ENCODE measurements at regions not wholly inside any gene's neighbourhood (a gene's known extent, or its start where the extent isn't known, plus 50 kb on each side); places are given as distances from the start of the nearest gene placed in this dataset.

DNA sequence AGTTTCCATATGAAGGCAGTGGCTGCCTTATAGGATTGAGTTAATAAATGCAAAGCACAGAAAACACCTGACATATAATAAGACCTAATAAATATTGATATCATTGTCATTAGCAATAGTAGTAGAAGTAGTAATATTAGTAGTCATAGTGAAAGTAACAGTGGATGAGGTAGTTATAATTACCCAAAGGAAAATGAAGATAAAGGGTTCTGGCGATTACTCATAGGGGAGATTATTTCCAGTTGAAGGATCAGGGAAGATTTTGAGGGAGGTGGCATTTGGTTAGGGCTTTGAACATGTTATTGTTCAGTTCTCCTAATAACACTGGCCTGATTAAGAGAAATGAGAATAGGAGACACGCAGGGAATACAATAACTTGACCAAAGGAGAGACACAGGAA, 131.9 kb upstream of the GPRIN3 start:
- no peak overlapping the region for H3K27ac ChIP-seq (ENCODE audit: low read depth, low read length)
- H3K36me3 Mint-ChIP-seq, result peaks cover 0 to 3% (median 0%) of the 10 kb centered on the region in 5 donors
- H3K9me3 Mint-ChIP-seq, result peaks cover 0 to 4% (median 2%) of the 10 kb centered on the region in 11 donors
- no peaks in the 10 kb centered on the region for H3K9me3 ChIP-seq (ENCODE audit: control insufficient read depth in 2 of 3, low read length in 3 of 3)
- CTCF ChIA-PET, result interaction anchor here (1.5 to 2.3 kb wide), 2 partner anchors 213 to 463 kb away, joined by 4 to 17 read pairs; no protein-coding TSS in a partner anchor
- no peak overlapping the region for H3K4me3 ChIP-seq (ENCODE audit: low read length)
- intact Hi-C loops (cut with micrococcal nuclease), result loop anchor here (2.0 to 5.0 kb wide), 3 partner anchors 88 to 622 kb away; no protein-coding TSS in a partner anchor
- H3K36me3 ChIP-seq (ENCODE audit: control insufficient read depth in 2 of 3, insufficient read depth in 3 of 3, low read length in 3 of 3), result no peaks in the 10 kb centered on the region
- H3K27me3 Mint-ChIP-seq, result no peaks in the 10 kb centered on the region
- H3K4me1 Mint-ChIP-seq, result peaks cover 7 to 10% (median 8%) of the 10 kb centered on the region in 7 donors
- ATAC-seq (no peak), DNase-seq (no peak)
- POLR2A ChIA-PET, result no interaction called here
- H3K4me1 ChIP-seq (ENCODE audit: control insufficient read depth in 2 of 2, insufficient read depth in 2 of 2, low read length in 2 of 2), result no peaks in the 10 kb centered on the region
- H3K27me3 ChIP-seq (ENCODE audit: control insufficient read depth in 2 of 2, insufficient read depth in 2 of 2, low read length in 2 of 2), result no peaks in the 10 kb centered on the region
- no peak overlapping the region for H3K27ac Mint-ChIP-seq
- no peak overlapping the region for H3K4me3 Mint-ChIP-seq

DNA sequence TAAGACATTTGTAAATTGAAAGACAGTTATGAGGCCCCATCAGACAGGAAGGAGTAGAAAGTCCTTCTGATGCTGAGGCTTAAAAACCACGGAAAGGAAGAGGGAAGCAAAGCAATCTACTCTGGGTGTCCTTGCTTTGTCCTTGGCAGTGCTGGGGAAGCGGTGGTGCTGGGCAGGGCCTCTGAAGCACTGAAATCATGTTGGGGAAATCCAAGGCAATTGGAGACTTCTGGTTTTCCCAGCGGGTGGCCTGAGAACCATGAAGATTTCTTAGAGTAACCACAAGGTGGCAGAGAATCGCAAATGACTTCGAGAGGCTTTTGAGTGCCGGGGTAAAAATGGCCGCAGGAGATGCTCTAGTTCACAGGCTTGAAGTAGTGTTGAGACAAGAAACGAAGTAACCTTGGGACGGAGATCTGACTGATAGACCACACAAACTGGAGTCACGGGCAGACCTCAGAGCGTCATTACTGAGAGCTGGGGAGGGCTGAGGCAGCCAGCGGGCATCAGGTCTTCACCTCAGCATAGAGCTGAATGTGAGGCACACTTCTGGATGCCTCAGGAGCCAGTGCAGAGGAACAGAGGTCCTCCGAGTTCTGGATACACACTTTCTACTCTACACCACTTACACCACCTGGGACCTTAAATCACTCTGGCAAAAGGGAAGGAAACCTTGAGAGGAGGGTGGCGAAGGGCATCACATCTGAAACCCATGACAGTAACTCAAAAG, 130.7 kb upstream of the GPRIN3 start:
- Histone ChIP-seq H3K4me3 (ENCODE audit: low read length) (no peak overlapping the region), H3K27ac (ENCODE audit: low read depth, low read length) (no peak overlapping the region), H3K9me3 (ENCODE audit: control insufficient read depth in 2 of 3, low read length in 3 of 3) (no peaks in the 10 kb centered on the region), H3K36me3 (ENCODE audit: control insufficient read depth in 2 of 3, insufficient read depth in 3 of 3, low read length in 3 of 3) (no peaks in the 10 kb centered on the region), H3K4me1 (ENCODE audit: control insufficient read depth in 2 of 2, insufficient read depth in 2 of 2, low read length in 2 of 2) (no peaks in the 10 kb centered on the region), H3K27me3 (ENCODE audit: control insufficient read depth in 2 of 2, insufficient read depth in 2 of 2, low read length in 2 of 2) (no peaks in the 10 kb centered on the region)
- Mint-ChIP-seq H3K4me3 (peak overlapping the region in 9 of 10 donors; percentile 28 to 63 (median 38)), H3K27me3 (no peaks in the 10 kb centered on the region), H3K36me3 (no peaks in the 10 kb centered on the region), H3K9me3 (no peaks in the 10 kb centered on the region), H3K27ac (peak overlapping the region in 5 of 9 donors; percentile 2 to 52 (median 8)), H3K4me1 (peaks cover 8 to 20% (median 13%) of the 10 kb centered on the region in 7 donors)
- ATAC-seq (peak; percentile 85), DNase-seq (peak; percentile 14 to 48 (median 39))
- ChIA-PET CTCF (interaction anchor here (0.5 to 2.3 kb wide), 5 partner anchors 31 to 465 kb away, joined by 3 to 17 read pairs (median 3); no protein-coding TSS in a partner anchor), POLR2A (no interaction called here)
- intact Hi-C loops (cut with micrococcal nuclease), result loop anchor here (1.0 to 5.0 kb wide), 6 partner anchors 89 to 621 kb away; no protein-coding TSS in a partner anchor

DNA sequence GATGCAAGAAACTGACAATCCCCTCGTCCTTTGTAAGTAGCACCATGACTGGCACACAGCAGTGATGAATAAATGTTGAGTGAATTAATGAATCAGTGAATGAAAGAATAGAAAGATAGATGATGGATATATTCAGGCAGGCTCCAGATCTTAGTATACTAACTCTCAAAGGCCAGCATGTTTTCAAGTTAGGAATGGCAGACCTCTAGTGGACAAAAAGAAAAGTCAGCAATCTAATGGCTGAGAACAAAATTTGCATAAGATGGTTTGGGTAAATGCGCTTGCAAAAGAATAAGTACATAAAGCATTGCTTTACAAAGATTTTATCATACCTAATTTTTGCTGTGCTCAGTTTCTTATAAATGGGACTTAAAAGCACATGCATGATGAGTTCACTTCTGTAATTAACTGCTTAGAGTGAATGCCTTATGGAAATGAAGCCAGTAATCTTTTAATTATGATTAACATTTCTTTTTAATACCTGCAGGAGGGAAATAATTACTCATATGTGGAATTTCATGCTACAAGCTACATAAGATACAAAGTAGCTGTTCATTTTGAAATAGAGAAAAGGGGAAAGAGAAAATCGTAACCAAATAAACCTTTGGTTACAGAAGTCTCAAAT, 126.9 kb upstream of the GPRIN3 start:
- Histone ChIP-seq H3K4me1 (ENCODE audit: control insufficient read depth in 2 of 2, insufficient read depth in 2 of 2, low read length in 2 of 2) (no peaks in the 10 kb centered on the region), H3K27ac (ENCODE audit: low read depth, low read length) (no peak overlapping the region), H3K27me3 (ENCODE audit: control insufficient read depth in 2 of 2, insufficient read depth in 2 of 2, low read length in 2 of 2) (no peaks in the 10 kb centered on the region), H3K9me3 (ENCODE audit: control insufficient read depth in 2 of 3, low read length in 3 of 3) (no peaks in the 10 kb centered on the region), H3K4me3 (ENCODE audit: low read length) (no peak overlapping the region), H3K36me3 (ENCODE audit: control insufficient read depth in 2 of 3, insufficient read depth in 3 of 3, low read length in 3 of 3) (no peaks in the 10 kb centered on the region)
- H3K9me3 Mint-ChIP-seq, result no peaks in the 10 kb centered on the region
- ChIA-PET CTCF (interaction anchor here (0.8 to 4.4 kb wide), 7 partner anchors 9 to 276 kb away, joined by 3 to 70 read pairs (median 4); no protein-coding TSS in a partner anchor), POLR2A (no interaction called here)
- peak in 6 of 9 donors; percentile 28 to 61 (median 45) for DNase-seq
- peaks cover 8 to 23% (median 13%) of the 10 kb centered on the region in 7 donors for H3K4me1 Mint-ChIP-seq
- peak overlapping the region in 1 of 9 donors; percentile 14 for H3K27ac Mint-ChIP-seq
- peak; percentile 72 for ATAC-seq
- intact Hi-C loops (cut with micrococcal nuclease), result loop anchor here (1.0 to 5.0 kb wide), 6 partner anchors 127 to 275 kb away; partner anchors contain the start of gene GPRIN3 (in 1 of the 2)
- no peak overlapping the region for H3K4me3 Mint-ChIP-seq
- H3K27me3 Mint-ChIP-seq, result no peaks in the 10 kb centered on the region
- peaks cover 0 to 6% (median 0%) of the 10 kb centered on the region in 5 donors for H3K36me3 Mint-ChIP-seq

DNA sequence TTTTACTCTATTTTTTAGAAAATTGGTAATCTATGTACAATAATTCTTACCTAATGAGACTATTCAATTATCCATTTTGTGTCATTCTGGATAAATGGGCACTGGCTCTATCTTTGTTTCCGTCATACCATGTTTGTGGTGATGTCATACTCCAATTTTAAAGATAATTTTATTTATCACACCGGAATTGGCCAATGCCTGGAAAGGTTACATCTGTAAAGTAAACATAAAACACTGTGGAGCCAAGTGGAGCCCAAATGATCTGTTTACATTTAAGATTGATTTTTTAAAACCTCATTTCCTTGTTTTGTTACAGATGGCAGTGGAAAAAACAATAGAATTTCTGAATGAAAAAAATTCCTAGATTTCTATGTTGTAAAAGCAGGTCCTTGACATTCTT, 120.2 kb upstream of the GPRIN3 start:
- Mint-ChIP-seq H3K36me3 (peaks cover 0 to 6% (median 0%) of the 10 kb centered on the region in 5 donors), H3K4me3 (no peak overlapping the region), H3K27me3 (peaks cover 0 to 3% (median 0%) of the 10 kb centered on the region in 5 donors), H3K27ac (no peak overlapping the region), H3K9me3 (peaks cover 0 to 3% (median 0%) of the 10 kb centered on the region in 11 donors), H3K4me1 (no peaks in the 10 kb centered on the region)
- no peaks in the 10 kb centered on the region for H3K36me3 ChIP-seq (ENCODE audit: control insufficient read depth in 2 of 3, insufficient read depth in 3 of 3, low read length in 3 of 3)
- CTCF ChIA-PET, result no interaction called here
- intact Hi-C loops (cut with micrococcal nuclease), result no loop called here
- no peak for ATAC-seq
- no peak overlapping the region for H3K27ac ChIP-seq (ENCODE audit: low read depth, low read length)
- no peaks in the 10 kb centered on the region for H3K4me1 ChIP-seq (ENCODE audit: control insufficient read depth in 2 of 2, insufficient read depth in 2 of 2, low read length in 2 of 2)
- H3K9me3 ChIP-seq (ENCODE audit: control insufficient read depth in 2 of 3, low read length in 3 of 3), result no peaks in the 10 kb centered on the region
- no peak overlapping the region for H3K4me3 ChIP-seq (ENCODE audit: low read length)
- no peaks in the 10 kb centered on the region for H3K27me3 ChIP-seq (ENCODE audit: control insufficient read depth in 2 of 2, insufficient read depth in 2 of 2, low read length in 2 of 2)
- DNase-seq, result no peak
- POLR2A ChIA-PET, result no interaction called here

DNA sequence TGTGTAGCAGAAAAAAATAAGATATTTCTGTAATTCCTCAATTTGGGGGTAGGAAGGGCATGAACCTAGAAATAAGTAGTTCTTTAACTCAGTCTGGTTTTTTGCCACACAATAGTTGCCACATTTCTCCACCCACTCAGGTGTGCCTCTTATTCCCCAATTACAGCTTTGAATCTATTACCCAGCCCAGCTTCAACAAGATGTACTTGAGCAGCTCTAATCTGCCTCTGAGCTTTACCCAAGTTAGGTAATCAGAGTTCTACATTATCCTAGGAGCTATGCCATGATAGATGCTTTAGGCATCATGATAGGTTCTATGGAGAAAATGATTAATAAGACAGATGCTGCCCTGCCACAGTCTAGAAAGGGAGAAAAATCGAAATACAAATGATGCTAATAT, 117.4 kb upstream of the GPRIN3 start:
- Histone ChIP-seq H3K4me3 (ENCODE audit: low read length) (no peak overlapping the region), H3K27me3 (ENCODE audit: control insufficient read depth in 2 of 2, insufficient read depth in 2 of 2, low read length in 2 of 2) (no peaks in the 10 kb centered on the region), H3K36me3 (ENCODE audit: control insufficient read depth in 2 of 3, insufficient read depth in 3 of 3, low read length in 3 of 3) (no peaks in the 10 kb centered on the region), H3K9me3 (ENCODE audit: control insufficient read depth in 2 of 3, low read length in 3 of 3) (no peaks in the 10 kb centered on the region), H3K4me1 (ENCODE audit: control insufficient read depth in 2 of 2, insufficient read depth in 2 of 2, low read length in 2 of 2) (no peaks in the 10 kb centered on the region), H3K27ac (ENCODE audit: low read depth, low read length) (no peak overlapping the region)
- ATAC-seq (no peak), DNase-seq (no peak)
- Mint-ChIP-seq H3K4me1 (no peaks in the 10 kb centered on the region), H3K27me3 (peaks cover 0 to 3% (median 0%) of the 10 kb centered on the region in 5 donors), H3K9me3 (peaks cover 0 to 3% (median 0%) of the 10 kb centered on the region in 11 donors), H3K27ac (no peak overlapping the region), H3K4me3 (no peak overlapping the region), H3K36me3 (peaks cover 0 to 5% (median 0%) of the 10 kb centered on the region in 5 donors)
- intact Hi-C loops (cut with micrococcal nuclease), result no loop called here
- ChIA-PET CTCF (interaction anchor here (1.7 kb wide), 1 partner anchor 198 kb away, joined by 4 read pairs; no protein-coding TSS in a partner anchor), POLR2A (no interaction called here)

DNA sequence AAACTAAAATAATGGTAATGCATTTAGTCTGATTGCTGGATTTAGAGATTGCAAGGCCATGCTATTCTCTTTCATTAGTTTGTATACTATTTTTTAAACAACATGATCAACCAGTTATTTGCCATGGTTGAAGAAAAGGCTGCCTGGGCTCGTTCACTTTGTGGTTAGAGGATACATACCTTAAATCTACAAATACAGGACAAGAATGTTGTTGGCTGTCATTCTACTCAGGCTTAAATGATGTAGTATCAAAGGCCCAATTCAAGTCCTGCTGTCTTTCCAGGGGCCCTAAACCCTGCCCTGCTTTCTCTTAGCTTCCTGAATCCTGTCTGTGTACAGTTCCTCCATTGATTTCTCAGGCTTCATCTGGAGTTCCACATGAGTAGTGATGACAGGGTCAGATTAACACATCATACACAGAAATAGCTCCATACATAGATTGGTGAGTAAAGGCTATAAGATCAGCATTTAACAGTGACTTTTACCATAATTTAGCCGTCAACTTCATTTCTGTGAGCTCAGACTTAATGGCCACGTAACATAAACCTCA, 114.9 kb upstream of the GPRIN3 start:
- intact Hi-C loops (cut with micrococcal nuclease), result no loop called here
- no peaks in the 10 kb centered on the region for H3K4me1 ChIP-seq (ENCODE audit: control insufficient read depth in 2 of 2, insufficient read depth in 2 of 2, low read length in 2 of 2)

More for the DNA sequence above, 114.9 kb upstream of the GPRIN3 start:
- no peak overlapping the region for H3K27ac ChIP-seq (ENCODE audit: low read depth, low read length)
- H3K27me3 ChIP-seq (ENCODE audit: control insufficient read depth in 2 of 2, insufficient read depth in 2 of 2, low read length in 2 of 2), result no peaks in the 10 kb centered on the region
- Mint-ChIP-seq H3K9me3 (peaks cover 0 to 3% (median 0%) of the 10 kb centered on the region in 11 donors), H3K27ac (no peak overlapping the region), H3K36me3 (peaks cover 0 to 4% (median 0%) of the 10 kb centered on the region in 5 donors), H3K4me1 (no peaks in the 10 kb centered on the region), H3K27me3 (peaks cover 0 to 3% (median 0%) of the 10 kb centered on the region in 5 donors), H3K4me3 (no peak overlapping the region)
- H3K9me3 ChIP-seq (ENCODE audit: control insufficient read depth in 2 of 3, low read length in 3 of 3), result no peaks in the 10 kb centered on the region
- DNase-seq (no peak), ATAC-seq (no peak)
- ChIA-PET CTCF (no interaction called here), POLR2A (no interaction called here)
- no peak overlapping the region for H3K4me3 ChIP-seq (ENCODE audit: low read length)
- no peaks in the 10 kb centered on the region for H3K36me3 ChIP-seq (ENCODE audit: control insufficient read depth in 2 of 3, insufficient read depth in 3 of 3, low read length in 3 of 3)
